NB4 (cell line): ENCODE measurements at regions not wholly inside any gene's neighbourhood (a gene's known extent, or its start where the extent isn't known, plus 50 kb on each side); places are given as distances from the start of the nearest gene placed in this dataset.
"Not testable (repeated sequence)": the region's sequence is repeated elsewhere in the genome, so short reads cannot be mapped to it uniquely, and the experiment has no call there.

ENCODE experiments used
- DNase-seq: peaks from one replicate; pipeline ENCODE4 v3.0.0; 2010; ENCODE audit warnings: low read depth
- H3K4me3 ChIP-seq: one replicate; pipeline ENCODE4 v1.5.1; 2011; ENCODE audit warnings: mild to moderate bottlenecking, low read depth, low read length, moderate library complexity
- MYC ChIP-seq: IDR thresholded peaks from 2 replicates; pipeline ENCODE4 v1.6.1; 2011; ENCODE audit warnings: low read depth, low read length
- POLR2A ChIP-seq: IDR thresholded peaks from 2 replicates; pipeline ENCODE4 v1.6.1; 2011; ENCODE audit warnings: mild to moderate bottlenecking; ENCODE audit not compliant: insufficient read length; ENCODE audit errors: extremely low read depth
- TF ChIP-seq, protein P1 (sequence below): IDR thresholded peaks from 2 replicates; pipeline ENCODE4 v1.6.1; 2011; ENCODE audit warnings: low read depth, low read length
- TF ChIP-seq, protein P2 (sequence below): IDR thresholded peaks from one replicate; pipeline ENCODE4 v1.5.1; 2012; ENCODE audit warnings: low read depth, low read length

DNA sequence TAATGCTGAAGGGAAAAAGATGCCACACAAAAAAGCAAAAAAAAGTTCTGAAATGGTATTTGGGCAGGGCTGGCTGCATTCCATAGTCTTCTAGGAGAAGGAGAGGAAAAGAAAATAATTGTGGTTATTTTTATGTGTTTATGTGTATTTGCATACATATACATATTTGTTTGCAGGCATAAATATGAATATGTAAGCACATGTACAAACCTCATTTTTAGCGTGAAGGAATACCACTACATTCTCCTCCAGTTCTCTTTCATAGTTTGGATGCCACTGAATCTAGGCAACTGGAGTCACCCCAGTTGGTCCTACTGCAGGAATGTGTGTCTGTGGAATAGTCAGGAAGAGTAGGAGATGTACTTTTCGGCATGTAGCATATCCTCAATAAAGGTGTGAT, 181.1 kb downstream of the YTHDC2 start:
- TF ChIP-seq POLR2A (no peak), MYC (no peak)
- TF ChIP-seq, protein P1, sequence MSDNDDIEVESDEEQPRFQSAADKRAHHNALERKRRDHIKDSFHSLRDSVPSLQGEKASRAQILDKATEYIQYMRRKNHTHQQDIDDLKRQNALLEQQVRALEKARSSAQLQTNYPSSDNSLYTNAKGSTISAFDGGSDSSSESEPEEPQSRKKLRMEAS, result no peak
- TF ChIP-seq, protein P2, sequence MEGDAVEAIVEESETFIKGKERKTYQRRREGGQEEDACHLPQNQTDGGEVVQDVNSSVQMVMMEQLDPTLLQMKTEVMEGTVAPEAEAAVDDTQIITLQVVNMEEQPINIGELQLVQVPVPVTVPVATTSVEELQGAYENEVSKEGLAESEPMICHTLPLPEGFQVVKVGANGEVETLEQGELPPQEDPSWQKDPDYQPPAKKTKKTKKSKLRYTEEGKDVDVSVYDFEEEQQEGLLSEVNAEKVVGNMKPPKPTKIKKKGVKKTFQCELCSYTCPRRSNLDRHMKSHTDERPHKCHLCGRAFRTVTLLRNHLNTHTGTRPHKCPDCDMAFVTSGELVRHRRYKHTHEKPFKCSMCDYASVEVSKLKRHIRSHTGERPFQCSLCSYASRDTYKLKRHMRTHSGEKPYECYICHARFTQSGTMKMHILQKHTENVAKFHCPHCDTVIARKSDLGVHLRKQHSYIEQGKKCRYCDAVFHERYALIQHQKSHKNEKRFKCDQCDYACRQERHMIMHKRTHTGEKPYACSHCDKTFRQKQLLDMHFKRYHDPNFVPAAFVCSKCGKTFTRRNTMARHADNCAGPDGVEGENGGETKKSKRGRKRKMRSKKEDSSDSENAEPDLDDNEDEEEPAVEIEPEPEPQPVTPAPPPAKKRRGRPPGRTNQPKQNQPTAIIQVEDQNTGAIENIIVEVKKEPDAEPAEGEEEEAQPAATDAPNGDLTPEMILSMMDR, result no peak
- DNase-seq, result no peak
- no peak overlapping the region for H3K4me3 ChIP-seq

GRCh38 chr5:113703266-113703665, 189.8 kb downstream of the YTHDC2 start:
- TF ChIP-seq, protein P1, result no peak
- TF ChIP-seq MYC (no peak), POLR2A (no peak)
- TF ChIP-seq, protein P2, result no peak
- H3K4me3 ChIP-seq, result no peak overlapping the region
- DNase-seq, result no peak

DNA sequence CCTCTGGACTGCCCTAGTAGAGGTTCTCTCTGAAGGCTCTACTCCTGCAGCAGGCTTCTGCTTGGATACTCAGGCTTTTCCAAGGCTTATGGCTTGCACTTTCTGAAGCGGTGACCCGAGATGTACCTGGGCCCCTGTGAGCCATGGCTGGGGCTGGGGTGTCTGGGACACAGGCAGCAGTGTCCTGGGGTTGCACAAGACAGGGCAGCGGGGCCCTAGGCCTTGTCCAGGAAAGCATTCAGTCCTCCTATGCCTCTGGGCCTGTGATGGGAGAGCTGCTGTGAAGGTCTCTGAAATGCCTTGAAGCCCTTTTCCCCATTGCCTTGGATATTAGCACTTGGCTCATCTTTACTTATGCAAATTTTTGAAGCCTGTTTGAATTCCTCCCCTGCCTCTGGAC, 192.2 kb downstream of the YTHDC2 start:
- no peak overlapping the region for H3K4me3 ChIP-seq
- TF ChIP-seq, protein P1, result no peak
- TF ChIP-seq, protein P2, result no peak
- TF ChIP-seq MYC, result no peak
- TF ChIP-seq POLR2A, result no peak
- DNase-seq, result no peak

GRCh38 chr5:113713051-113713450, 199.6 kb downstream of the YTHDC2 start:
- no peak overlapping the region for H3K4me3 ChIP-seq

GRCh38 chr5:113715921-113716320, 202.4 kb downstream of the YTHDC2 start:
- H3K4me3 ChIP-seq, DNase-seq: not testable (repeated sequence)

More at GRCh38 chr5:113713051-113713450, 199.6 kb downstream of the YTHDC2 start:
- no peak for TF ChIP-seq MYC
- TF ChIP-seq POLR2A, result no peak
- TF ChIP-seq, protein P2, result no peak
- TF ChIP-seq, protein P1, result no peak
- no peak for DNase-seq

DNA sequence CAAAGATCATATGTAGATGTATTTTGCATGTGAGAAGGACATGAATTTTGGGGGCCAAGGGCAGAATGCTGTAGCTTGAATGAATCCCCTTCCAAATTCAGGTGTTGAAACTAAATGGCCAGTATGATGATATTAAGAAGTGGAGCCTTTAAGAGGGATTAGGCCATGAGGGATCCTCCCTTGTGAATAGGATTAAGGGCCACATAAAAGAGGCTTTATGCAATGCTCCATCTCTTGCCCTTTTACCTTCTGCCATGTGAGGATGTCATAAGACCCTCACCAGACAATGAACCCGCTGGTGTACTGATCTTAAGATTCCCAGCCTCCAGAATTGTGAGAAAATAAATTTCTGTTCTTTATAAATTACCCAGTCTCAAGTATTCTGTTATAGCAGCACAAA, 206.1 kb downstream of the YTHDC2 start:
- TF ChIP-seq MYC (no peak), POLR2A (no peak)
- TF ChIP-seq, protein P2, result no peak
- TF ChIP-seq, protein P1, result no peak
- no peak for DNase-seq
- H3K4me3 ChIP-seq, result no peak overlapping the region
